Activated T-cell treated with anti-CD3 and anti-CD28 coated beads, Interleukin-2, amount 50 U/mL, for 4 hours (primary cell): ENCODE measurements at regions not wholly inside any gene's neighbourhood (a gene's known extent, or its start where the extent isn't known, plus 50 kb on each side); places are given as distances from the start of the nearest gene placed in this dataset.

Experiments used
- ATAC-seq, 2 donors: fragments of 200-7000 bp; cut with Tn5 transposase; one replicate each; pipeline ENCODE4 v1.10.0; 2021
- DNase-seq: peaks from one replicate; pipeline ENCODE4 v3.0.0-alpha.2; 2020
- H3K27me3 Mint-ChIP-seq: one replicate; pipeline ENCODE4 v1.8.0; 2021; ENCODE audit warnings: low read depth, mixed read lengths
- H3K36me3 Mint-ChIP-seq: one replicate; pipeline ENCODE4 v1.8.0; 2022; ENCODE audit warnings: mixed read lengths; ENCODE audit not compliant: insufficient read depth
- H3K4me1 Mint-ChIP-seq: one replicate; pipeline ENCODE4 v1.8.0; 2021; ENCODE audit warnings: low read depth, mixed read lengths
- H3K4me3 Mint-ChIP-seq: one replicate; pipeline ENCODE4 v1.8.0; 2021; ENCODE audit warnings: mild to moderate bottlenecking, moderate library complexity, mixed read lengths
- H3K9me3 Mint-ChIP-seq: one replicate; pipeline ENCODE4 v1.8.0; 2021; ENCODE audit warnings: mixed read lengths

DNA sequence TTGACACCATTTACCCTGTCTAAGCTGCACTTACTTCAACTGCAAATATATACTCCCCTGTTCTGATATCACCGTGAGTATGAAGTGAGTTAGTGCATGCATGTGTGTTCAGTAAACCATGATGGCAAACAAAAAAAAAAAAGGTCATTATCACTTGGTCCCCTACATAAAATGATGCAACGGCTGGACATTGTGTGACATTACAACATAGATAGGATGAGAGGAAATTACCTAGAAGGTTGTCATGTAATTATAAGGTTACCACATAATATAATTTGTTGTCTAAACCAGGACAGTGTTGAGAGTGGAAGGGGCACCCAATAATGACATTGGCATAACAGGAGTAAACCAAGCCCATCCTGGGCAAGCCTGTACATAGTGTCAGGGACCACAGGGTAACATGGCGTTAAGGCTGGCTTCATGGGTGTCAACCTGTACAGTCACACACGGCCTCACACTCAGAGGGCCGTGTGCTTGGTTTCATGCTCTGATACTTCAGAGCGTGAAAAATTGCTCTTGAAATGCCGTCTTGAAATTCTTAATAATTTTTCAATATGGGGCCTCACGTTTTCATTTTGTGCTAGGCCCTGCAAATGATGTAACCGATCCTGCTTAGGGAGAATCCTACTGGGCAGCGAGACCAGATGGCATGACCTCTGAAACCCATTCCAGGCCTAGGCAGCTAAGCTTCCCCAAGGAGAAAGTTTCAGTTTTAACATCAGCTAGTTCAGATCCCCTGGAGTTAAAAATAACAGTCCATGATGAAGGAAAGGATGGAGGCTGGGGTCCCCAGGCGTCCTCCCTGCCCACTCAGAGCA lies 106.1 kb downstream of the AXIN2 start:
- DNase-seq (no peak), ATAC-seq (no peak)
- H3K9me3 Mint-ChIP-seq = no peaks in the 10 kb centered on the region
- no peaks in the 10 kb centered on the region for H3K27me3 Mint-ChIP-seq
- no peak overlapping the region for H3K4me3 Mint-ChIP-seq
- H3K36me3 Mint-ChIP-seq = no peaks in the 10 kb centered on the region
- no peaks in the 10 kb centered on the region for H3K4me1 Mint-ChIP-seq

DNA sequence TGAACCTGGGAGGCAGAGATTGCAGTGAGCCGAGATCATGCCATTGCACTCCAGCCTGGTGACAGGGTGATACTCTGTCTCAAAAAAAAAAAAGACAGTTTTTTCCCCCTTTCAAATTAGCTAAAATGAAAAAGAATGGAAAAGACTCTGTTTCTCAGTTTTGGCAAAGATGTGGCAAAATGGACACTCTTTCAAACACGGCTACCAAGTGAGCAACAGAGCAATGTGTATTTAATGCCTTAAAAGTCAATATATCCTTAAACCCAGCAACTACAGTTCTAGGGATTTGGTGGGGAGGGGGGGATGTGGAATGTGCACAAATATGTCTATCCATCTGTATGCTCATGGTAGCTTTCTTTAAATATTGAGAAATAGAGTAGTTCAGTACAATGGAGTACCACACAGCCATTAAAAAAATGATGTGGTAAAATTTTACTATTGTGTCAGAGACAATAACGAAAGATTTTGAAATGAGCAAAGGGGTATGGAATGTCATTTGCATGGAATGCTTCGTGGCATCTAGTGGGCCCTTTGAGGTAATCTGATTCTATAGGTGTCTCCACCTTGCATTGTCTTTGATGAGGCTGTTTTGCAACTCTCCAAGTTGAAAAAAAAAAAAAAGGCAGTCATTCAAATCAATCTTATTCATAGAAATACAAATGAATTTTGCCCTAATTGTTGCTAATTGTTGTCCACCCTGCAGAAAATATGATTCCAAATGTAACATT lies 108.1 kb downstream of the AXIN2 start:
- H3K27me3 Mint-ChIP-seq = no peaks in the 10 kb centered on the region
- no peak for DNase-seq
- ATAC-seq = no peak
- no peaks in the 10 kb centered on the region for H3K9me3 Mint-ChIP-seq
- H3K36me3 Mint-ChIP-seq = no peaks in the 10 kb centered on the region
- no peaks in the 10 kb centered on the region for H3K4me1 Mint-ChIP-seq
- no peak overlapping the region for H3K4me3 Mint-ChIP-seq

DNA sequence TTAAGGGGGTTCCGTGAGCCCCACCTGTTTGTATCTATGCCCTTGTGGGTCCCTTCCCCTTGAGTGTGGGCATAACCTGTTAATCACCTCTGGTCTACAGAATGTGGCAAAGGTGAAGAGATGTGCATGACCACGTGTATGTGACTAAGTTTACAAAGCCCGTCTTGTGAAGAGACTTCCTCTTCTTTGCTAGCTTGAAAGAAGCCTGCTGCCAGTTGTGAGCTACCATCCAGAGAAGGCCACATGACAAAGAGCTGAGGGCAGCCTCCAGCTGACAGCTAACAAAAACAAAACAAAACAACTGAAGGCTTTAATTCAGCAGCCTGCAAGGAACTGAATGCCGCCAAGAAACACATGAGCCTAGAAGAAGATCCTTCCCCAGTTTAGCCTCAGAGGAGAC lies 112.0 kb downstream of the AXIN2 start:
- Mint-ChIP-seq H3K4me3 (no peak overlapping the region), H3K4me1 (no peaks in the 10 kb centered on the region), H3K9me3 (no peaks in the 10 kb centered on the region), H3K36me3 (no peaks in the 10 kb centered on the region), H3K27me3 (peaks cover 7% of the 10 kb centered on the region)
- ATAC-seq (no peak), DNase-seq (no peak)

DNA sequence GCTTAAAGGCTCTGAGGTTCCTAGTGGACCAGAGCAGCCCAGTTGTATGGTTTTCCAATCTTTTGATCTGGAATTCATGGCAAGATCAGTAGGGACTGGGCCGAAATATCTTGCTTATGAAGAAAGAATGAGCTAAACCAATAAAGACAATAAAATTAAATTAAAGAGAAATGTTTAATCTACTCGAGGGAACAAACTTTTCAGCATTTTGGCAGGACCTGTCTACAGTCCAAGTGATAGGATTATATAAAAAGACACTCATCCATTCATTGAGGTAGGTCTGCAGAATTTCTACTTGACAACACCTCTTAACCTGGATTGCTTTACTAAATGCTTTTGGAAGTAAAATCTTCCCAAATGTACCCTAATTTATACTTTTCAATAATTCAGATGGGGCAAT lies 113.6 kb downstream of the AXIN2 start:
- no peaks in the 10 kb centered on the region for H3K4me1 Mint-ChIP-seq
- ATAC-seq (no peak), DNase-seq (no peak)
- no peaks in the 10 kb centered on the region for H3K36me3 Mint-ChIP-seq
- no peak overlapping the region for H3K4me3 Mint-ChIP-seq
- no peaks in the 10 kb centered on the region for H3K9me3 Mint-ChIP-seq
- H3K27me3 Mint-ChIP-seq = peaks cover 7% of the 10 kb centered on the region

DNA sequence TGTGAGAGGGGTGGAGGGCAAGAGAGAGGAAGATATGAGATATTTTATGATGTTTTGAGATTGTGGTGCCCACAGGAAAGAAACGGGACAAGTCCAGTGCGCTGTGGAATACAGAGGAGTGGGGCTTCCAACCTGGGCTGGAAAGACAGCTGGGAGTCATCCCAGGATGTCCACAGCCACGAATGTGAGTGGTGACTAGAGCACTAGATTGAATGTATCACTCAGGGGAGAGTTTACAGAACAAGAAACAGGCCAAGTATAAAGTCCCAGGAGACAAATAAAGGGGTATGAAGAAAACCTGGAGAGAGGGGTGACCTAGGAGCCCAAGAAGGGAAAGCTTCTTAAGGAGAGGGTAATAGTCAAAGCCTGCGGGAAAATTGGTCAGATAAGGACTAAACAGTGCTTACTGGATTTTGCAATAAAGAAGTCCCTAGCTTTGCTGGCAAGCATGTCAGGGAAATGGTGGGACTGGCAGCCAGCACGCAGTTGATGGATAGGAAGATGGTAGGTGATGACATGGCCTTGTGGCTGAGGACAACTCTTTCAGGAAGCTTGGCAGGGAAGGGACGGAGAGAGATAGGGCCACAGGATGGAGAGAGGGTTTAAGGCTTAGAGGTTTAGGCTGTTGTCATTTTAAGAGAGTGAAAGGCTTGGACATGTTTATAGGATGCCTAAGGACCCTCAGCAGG lies 114.5 kb downstream of the AXIN2 start:
- no peak overlapping the region for H3K4me3 Mint-ChIP-seq
- no peaks in the 10 kb centered on the region for H3K4me1 Mint-ChIP-seq
- H3K9me3 Mint-ChIP-seq = no peaks in the 10 kb centered on the region
- no peaks in the 10 kb centered on the region for H3K36me3 Mint-ChIP-seq
- ATAC-seq (no peak), DNase-seq (no peak)
- H3K27me3 Mint-ChIP-seq = peaks cover 7% of the 10 kb centered on the region

DNA sequence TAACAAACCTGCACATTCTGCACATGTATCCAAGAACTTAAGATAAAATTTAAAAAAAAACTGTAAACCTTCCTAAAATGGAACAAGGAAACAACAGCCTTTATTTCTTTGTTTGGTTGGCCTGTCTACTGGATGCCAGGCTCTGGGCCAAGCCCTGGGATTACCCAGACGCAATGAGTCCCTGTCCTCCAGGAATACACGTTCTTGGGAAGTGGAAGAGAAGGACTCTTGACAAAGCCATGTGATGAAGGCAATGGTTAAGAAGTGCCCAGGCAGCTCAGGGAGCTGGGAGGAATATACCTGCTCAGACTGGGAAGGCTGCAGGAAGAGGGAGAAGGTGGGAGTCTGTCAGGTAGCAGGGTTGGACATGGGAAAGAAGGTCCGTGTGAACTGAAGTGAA lies 115.4 kb downstream of the AXIN2 start:
- H3K4me1 Mint-ChIP-seq = no peaks in the 10 kb centered on the region
- H3K27me3 Mint-ChIP-seq = peaks cover 7% of the 10 kb centered on the region
- H3K36me3 Mint-ChIP-seq = no peaks in the 10 kb centered on the region
- DNase-seq = no peak
- H3K4me3 Mint-ChIP-seq = no peak overlapping the region
- no peaks in the 10 kb centered on the region for H3K9me3 Mint-ChIP-seq
- ATAC-seq = no peak

DNA sequence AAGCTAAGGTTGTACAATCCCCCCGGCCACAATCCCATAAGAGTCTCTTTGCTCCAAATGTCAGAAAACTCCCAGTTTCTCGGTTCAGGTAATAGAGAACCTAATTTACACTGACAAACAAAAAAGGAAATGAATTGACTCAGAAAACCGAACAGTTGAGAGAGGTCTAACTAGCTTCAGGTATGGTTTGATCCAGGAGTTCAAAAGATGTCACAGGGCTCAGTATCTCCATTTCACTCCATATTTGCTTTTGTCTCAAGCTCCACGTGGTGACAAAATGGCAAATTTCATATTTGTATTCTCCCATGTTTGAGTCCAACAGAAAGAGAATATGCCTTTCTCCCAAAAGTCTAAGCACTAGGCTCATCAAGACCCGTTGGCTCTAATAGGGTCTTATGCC lies 117.4 kb downstream of the AXIN2 start:
- ATAC-seq = no peak
- Mint-ChIP-seq H3K27me3 (peaks cover 12% of the 10 kb centered on the region), H3K36me3 (no peaks in the 10 kb centered on the region), H3K9me3 (no peaks in the 10 kb centered on the region), H3K4me1 (no peaks in the 10 kb centered on the region), H3K4me3 (no peak overlapping the region)
- DNase-seq = no peak

DNA sequence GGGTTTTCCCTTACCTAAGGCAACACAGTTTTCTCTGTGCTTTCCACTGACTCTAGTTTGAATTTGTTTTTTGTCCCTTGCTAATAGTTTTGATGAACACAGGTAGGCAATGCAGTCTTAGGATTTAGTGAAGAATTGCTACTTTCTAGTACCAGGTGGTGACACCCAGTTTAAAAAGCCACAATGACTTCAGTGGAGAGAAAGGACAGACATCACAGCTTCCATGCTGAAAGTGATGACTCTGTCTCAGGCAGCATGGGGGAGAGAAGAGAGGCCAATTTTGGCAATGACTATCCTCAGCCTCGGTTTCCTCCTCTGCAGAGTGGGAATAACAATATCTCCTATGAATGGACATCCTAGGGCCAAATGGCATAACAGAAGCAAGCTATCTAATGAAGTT lies 118.8 kb downstream of the AXIN2 start:
- no peaks in the 10 kb centered on the region for H3K4me1 Mint-ChIP-seq
- ATAC-seq = no peak
- no peak overlapping the region for H3K4me3 Mint-ChIP-seq
- H3K27me3 Mint-ChIP-seq = peaks cover 22% of the 10 kb centered on the region
- no peak for DNase-seq
- H3K36me3 Mint-ChIP-seq = no peaks in the 10 kb centered on the region
- H3K9me3 Mint-ChIP-seq = no peaks in the 10 kb centered on the region

DNA sequence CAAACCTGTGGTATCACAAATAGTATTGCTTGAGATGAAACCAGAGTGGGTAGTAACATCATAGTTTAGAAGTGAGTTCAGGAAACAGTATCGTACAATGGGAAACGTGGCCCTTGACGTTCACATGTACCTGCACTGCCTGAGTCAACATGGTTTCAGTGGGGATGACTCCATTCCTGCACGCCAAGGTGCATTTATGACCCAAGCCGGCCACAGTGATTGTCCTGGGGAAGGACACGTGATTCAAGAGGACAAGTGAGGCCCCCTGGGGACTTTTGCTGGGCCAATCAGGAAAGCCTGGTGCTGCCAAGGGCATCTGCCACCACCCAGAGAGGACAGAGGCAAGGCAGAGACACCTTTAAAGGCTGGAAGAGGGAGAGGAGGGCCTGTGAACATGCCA lies 119.2 kb downstream of the AXIN2 start:
- Mint-ChIP-seq H3K9me3 (no peaks in the 10 kb centered on the region), H3K4me3 (no peak overlapping the region), H3K4me1 (no peaks in the 10 kb centered on the region), H3K36me3 (no peaks in the 10 kb centered on the region), H3K27me3 (peaks cover 21% of the 10 kb centered on the region)
- no peak for ATAC-seq
- DNase-seq = no peak

DNA sequence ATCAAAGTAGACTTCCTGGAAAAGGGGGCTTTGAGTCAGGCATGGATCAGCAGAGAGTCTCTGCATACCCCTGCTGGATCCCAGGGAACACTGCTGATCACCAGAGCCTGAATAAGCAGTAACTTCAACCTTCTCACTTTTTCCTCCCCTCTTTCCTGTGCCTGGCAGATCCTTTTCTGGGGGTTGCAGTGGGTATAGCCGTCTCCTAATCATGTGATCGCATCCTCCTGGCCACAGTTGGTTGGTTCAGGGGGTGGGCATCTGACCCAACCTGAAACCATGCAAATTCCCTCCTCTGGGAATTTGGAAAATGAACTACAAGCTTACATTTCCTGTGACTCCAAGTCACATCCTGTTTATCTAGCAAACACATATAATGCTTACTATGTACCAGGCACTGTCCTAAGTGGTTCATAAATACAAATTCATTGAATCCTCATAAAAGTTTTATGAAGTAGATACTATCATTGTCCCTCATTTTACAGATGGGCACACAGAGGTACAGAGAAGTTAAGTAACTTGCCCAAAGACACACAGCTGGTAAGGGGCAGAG lies 120.3 kb downstream of the AXIN2 start:
- Mint-ChIP-seq H3K36me3 (no peaks in the 10 kb centered on the region), H3K27me3 (peaks cover 22% of the 10 kb centered on the region), H3K4me3 (no peak overlapping the region), H3K4me1 (no peaks in the 10 kb centered on the region), H3K9me3 (no peaks in the 10 kb centered on the region)
- DNase-seq = no peak
- ATAC-seq = no peak

DNA sequence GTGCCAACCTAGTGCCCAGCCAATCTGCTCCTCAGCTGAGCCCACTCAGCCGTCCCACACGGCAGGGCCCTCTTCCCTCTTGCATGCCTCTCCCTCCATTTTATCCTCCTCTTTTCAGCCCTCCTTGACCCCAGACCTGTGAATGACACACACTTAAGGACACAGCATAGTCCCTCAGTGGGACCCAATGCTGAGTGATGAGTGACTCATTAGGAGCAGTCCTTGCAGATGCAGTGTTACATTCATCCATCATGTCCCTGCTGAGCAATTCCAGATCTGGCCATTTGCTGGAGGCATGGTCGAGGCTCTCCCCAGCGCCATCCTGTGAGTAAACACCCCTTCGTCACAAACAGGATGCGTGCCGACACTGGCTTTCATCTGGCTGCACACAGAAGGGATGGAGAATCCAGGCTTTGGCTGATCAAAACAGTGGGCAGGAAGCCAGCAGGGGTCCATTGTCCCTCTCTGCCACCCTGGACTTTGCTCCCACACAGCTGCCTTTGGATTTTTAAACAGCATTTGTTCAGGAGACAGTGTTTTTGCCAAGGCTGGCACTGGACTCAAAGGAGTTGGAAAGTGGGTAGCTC lies 122.6 kb downstream of the AXIN2 start:
- no peak for DNase-seq
- Mint-ChIP-seq H3K4me1 (peaks cover 7% of the 10 kb centered on the region), H3K27me3 (peaks cover 25% of the 10 kb centered on the region), H3K4me3 (no peak overlapping the region), H3K9me3 (no peaks in the 10 kb centered on the region), H3K36me3 (no peaks in the 10 kb centered on the region)
- ATAC-seq = no peak

DNA sequence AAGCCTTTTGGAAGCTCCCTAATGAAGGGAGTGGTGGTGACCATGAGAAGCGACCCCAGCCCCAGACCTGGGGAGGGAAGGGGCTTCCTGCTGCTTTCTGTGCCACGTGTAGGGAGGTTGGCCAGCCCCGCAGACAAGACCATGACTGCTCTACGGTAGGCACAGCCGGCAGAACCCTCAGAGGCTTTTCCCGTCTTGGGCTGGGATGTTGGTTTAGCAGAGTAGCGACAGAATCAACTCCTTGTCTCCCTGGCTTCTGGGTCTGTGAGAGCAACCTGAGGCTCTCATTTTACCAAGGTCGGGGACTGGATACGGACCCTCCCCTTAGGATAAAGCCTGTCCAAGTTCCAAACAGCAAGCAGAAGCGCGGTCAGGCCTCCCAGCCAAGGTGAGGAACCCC lies 123.3 kb downstream of the AXIN2 start:
- Mint-ChIP-seq H3K4me1 (peaks cover 14% of the 10 kb centered on the region), H3K9me3 (no peaks in the 10 kb centered on the region), H3K4me3 (no peak overlapping the region), H3K27me3 (peaks cover 25% of the 10 kb centered on the region), H3K36me3 (no peaks in the 10 kb centered on the region)
- DNase-seq = no peak
- ATAC-seq = no peak

DNA sequence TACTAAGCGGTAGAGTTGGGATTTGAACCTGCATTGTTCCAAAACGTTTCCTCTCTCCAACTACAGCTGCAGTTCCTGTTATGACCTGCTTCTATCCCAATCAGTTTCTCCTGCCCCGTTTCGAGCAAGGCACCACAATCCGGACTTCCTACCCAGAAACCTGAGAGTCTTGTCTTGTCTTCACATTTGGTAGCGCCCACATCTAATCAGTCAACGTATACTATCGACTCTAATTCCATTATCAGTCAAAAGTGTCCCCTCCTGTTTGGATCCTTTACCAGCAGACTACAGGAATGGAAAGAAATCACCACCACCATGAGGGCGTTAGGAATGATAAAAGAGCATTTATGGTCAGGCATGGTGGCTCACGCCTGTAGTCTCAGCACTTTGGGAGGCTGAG lies 124.6 kb downstream of the AXIN2 start:
- Mint-ChIP-seq H3K4me3 (no peak overlapping the region), H3K9me3 (peaks cover 8% of the 10 kb centered on the region), H3K4me1 (peaks cover 14% of the 10 kb centered on the region), H3K36me3 (peaks cover 2% of the 10 kb centered on the region), H3K27me3 (peaks cover 25% of the 10 kb centered on the region)
- DNase-seq = no peak
- no peak for ATAC-seq

DNA sequence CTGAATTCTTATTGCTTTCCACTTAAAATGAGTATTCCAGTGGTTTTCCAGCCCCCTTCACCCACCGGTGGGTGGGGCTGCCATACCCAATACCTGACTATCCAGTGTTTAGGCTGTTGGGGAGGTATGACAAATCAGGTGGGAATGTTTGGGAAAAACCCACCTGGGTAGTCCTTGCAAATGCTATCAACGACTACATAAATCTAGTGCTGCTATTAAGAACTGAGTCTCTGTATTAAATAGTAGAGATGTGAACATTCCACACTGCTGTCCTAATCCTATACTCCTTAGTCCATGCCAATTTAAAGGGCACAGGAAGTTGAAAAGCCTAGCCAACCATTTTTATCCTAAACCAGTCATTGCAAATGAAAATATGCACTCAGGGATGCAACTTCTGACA lies 126.6 kb downstream of the AXIN2 start:
- peaks cover 23% of the 10 kb centered on the region for H3K27me3 Mint-ChIP-seq
- peaks cover 17% of the 10 kb centered on the region for H3K9me3 Mint-ChIP-seq
- H3K4me3 Mint-ChIP-seq = no peak overlapping the region
- peaks cover 22% of the 10 kb centered on the region for H3K4me1 Mint-ChIP-seq
- ATAC-seq (no peak), DNase-seq (no peak)
- H3K36me3 Mint-ChIP-seq = peaks cover 2% of the 10 kb centered on the region
